Breast epithelium (tissue), 4 donors: ENCODE measurements at regions not wholly inside any gene's neighbourhood (a gene's known extent, or its start where the extent isn't known, plus 50 kb on each side); places are given as distances from the start of the nearest gene placed in this dataset.
A peak's percentile ranks its signal among the peaks of the same experiment; 100 is the strongest.
"Not testable (repeated sequence)": the region's sequence is repeated elsewhere in the genome, so short reads cannot be mapped to it uniquely, and the experiment has no call there.

ENCODE experiments used
- DNase-seq, 2 donors: peaks; one replicate each; pipeline ENCODE4 v3.0.0-alpha.2; 2019; ENCODE audit warnings: low spot score in 2 of 2
- H3K27ac ChIP-seq, 2 donors: fragments of 200-600 bp; sonication (generic) in 1 of 2; one replicate each; pipeline ENCODE4 v1.5.1; 2016 to 2019; ENCODE audit warnings: mild to moderate bottlenecking in 1 of 2
- H3K27me3 ChIP-seq, 2 donors: fragments of 200-600 bp; sonication (generic) in 1 of 2; one replicate each; pipeline versions ENCODE4 v1.5.1 to v1.6.0; 2017 to 2019; ENCODE audit warnings: control low read depth in 1 of 2, mild to moderate bottlenecking in 1 of 2
- H3K36me3 ChIP-seq: fragments of 200-600 bp; one replicate; pipeline ENCODE4 v1.5.1; 2019
- H3K4me1 ChIP-seq, 2 donors: fragments of 200-600 bp; sonication (generic); one replicate each; pipeline ENCODE4 v1.5.1; 2016 to 2019; ENCODE audit warnings: control low read depth in 1 of 2
- H3K4me3 ChIP-seq, 3 donors: fragments of 200-600 bp; sonication (generic); 1 replicate in 2 of 3; 2 replicates in 1 of 3; pipeline ENCODE4 v1.5.1; 2016 to 2019; ENCODE audit warnings: mild to moderate bottlenecking in 3 of 3, moderate library complexity in 2 of 3
- H3K9me3 ChIP-seq, 2 donors: fragments of 200-600 bp; sonication (generic) in 1 of 2; one replicate each; pipeline ENCODE4 v1.5.1; 2016 to 2019; ENCODE audit warnings: control low read depth in 1 of 2
- POLR2A ChIP-seq: fragments of 450-650 bp; IDR thresholded peaks from one replicate; pipeline ENCODE4 v1.6.1; 2016; ENCODE audit warnings: antibody characterized with exemption, mild to moderate bottlenecking, moderate library complexity
- POLR2AphosphoS5 ChIP-seq, 3 donors: sonication (generic); formaldehyde crosslinking; IDR thresholded peaks; one replicate each; pipeline ENCODE4 v1.6.1; 2017; ENCODE audit warnings: antibody characterized with exemption in 3 of 3
- intact Hi-C: fragments of 100-400 bp; cut with DNase I; formaldehyde crosslinking; loops from one replicate; pipeline ENCODE4 v1.15.1; 2023; ENCODE audit warnings: low total_unique reads
- TF ChIP-seq, protein P1 (sequence below), 3 donors: fragments of 450-650 bp; IDR thresholded peaks; one replicate each; pipeline ENCODE4 v1.5.1; 2016 to 2017; ENCODE audit warnings: antibody characterized with exemption in 3 of 3, mild to moderate bottlenecking in 3 of 3, moderate library complexity in 3 of 3

DNA sequence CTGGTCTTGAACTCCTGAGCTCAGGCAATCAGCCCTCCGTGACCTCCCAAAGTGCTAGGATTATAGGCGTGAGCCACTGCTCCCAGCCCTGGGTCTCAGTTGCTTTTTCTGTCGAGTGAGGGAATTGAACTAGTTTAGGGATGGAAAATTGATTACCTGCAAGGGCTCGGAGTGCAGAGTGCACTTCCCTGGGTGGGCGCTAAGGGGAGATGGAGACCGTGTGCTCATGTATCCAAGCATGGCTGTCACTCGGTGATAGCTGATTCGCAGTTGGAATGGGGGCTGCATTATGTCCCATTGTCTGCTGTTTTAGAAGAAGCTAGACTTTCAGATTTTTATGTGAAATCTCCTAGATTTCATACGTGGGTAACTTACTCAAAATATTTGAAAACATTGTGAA is 139.9 kb upstream of the RFC3 start:
- Histone ChIP-seq H3K36me3 (no peaks in the 10 kb centered on the region), H3K27ac (peak overlapping the region in 1 of 2 donors; percentile 30), H3K9me3 (no peaks in the 10 kb centered on the region), H3K4me1 (no peaks in the 10 kb centered on the region), H3K27me3 (no peaks in the 10 kb centered on the region), H3K4me3 (no peak overlapping the region)
- TF ChIP-seq POLR2A = no peak
- TF ChIP-seq POLR2AphosphoS5 (IDR thresholded peaks at IDR 0.05) = no peak
- TF ChIP-seq, protein P1, sequence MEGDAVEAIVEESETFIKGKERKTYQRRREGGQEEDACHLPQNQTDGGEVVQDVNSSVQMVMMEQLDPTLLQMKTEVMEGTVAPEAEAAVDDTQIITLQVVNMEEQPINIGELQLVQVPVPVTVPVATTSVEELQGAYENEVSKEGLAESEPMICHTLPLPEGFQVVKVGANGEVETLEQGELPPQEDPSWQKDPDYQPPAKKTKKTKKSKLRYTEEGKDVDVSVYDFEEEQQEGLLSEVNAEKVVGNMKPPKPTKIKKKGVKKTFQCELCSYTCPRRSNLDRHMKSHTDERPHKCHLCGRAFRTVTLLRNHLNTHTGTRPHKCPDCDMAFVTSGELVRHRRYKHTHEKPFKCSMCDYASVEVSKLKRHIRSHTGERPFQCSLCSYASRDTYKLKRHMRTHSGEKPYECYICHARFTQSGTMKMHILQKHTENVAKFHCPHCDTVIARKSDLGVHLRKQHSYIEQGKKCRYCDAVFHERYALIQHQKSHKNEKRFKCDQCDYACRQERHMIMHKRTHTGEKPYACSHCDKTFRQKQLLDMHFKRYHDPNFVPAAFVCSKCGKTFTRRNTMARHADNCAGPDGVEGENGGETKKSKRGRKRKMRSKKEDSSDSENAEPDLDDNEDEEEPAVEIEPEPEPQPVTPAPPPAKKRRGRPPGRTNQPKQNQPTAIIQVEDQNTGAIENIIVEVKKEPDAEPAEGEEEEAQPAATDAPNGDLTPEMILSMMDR (IDR thresholded peaks at IDR 0.05) = no peak
- intact Hi-C loops = no loop called here
- no peak for DNase-seq

GRCh38 chr13:33678906-33679657 is 138.9 kb upstream of the RFC3 start:
- TF ChIP-seq, protein P1 (IDR thresholded peaks at IDR 0.05) = no peak
- TF ChIP-seq POLR2A (no peak), POLR2AphosphoS5 (IDR thresholded peaks at IDR 0.05) (no peak)
- H3K4me1 ChIP-seq = no peaks in the 10 kb centered on the region
- no peaks in the 10 kb centered on the region for H3K9me3 ChIP-seq
- intact Hi-C loops = no loop called here
- H3K36me3 ChIP-seq = no peaks in the 10 kb centered on the region
- DNase-seq = peak; percentile 45 to 66
- peak overlapping the region in 2 of 3 donors; percentile 2 to 9 for H3K4me3 ChIP-seq
- H3K27me3 ChIP-seq = no peaks in the 10 kb centered on the region
- H3K27ac ChIP-seq = peak overlapping the region; percentile 29 to 30

GRCh38 chr13:33679658-33680012 is 138.3 kb upstream of the RFC3 start:
- TF ChIP-seq POLR2A = no peak
- TF ChIP-seq, protein P1 (IDR thresholded peaks at IDR 0.05) = no peak
- no peak for TF ChIP-seq POLR2AphosphoS5 (IDR thresholded peaks at IDR 0.05)
- intact Hi-C loops = no loop called here

GRCh38 chr13:33682020-33682564 is 135.9 kb upstream of the RFC3 start:
- no peak overlapping the region for H3K27ac ChIP-seq
- intact Hi-C loops = no loop called here
- DNase-seq = no peak
- no peaks in the 10 kb centered on the region for H3K27me3 ChIP-seq
- TF ChIP-seq POLR2A (no peak), POLR2AphosphoS5 (IDR thresholded peaks at IDR 0.05) (no peak)
- TF ChIP-seq, protein P1 (IDR thresholded peaks at IDR 0.05) = no peak
- no peaks in the 10 kb centered on the region for H3K9me3 ChIP-seq
- no peaks in the 10 kb centered on the region for H3K36me3 ChIP-seq
- H3K4me3 ChIP-seq = no peak overlapping the region
- H3K4me1 ChIP-seq = no peaks in the 10 kb centered on the region

More at GRCh38 chr13:33679658-33680012, 138.3 kb upstream of the RFC3 start:
- no peak for DNase-seq
- H3K27me3 ChIP-seq = no peaks in the 10 kb centered on the region
- H3K36me3 ChIP-seq = no peaks in the 10 kb centered on the region
- H3K4me1 ChIP-seq = no peaks in the 10 kb centered on the region
- no peak overlapping the region for H3K4me3 ChIP-seq
- peak overlapping the region; percentile 29 to 30 for H3K27ac ChIP-seq
- no peaks in the 10 kb centered on the region for H3K9me3 ChIP-seq

- H3K27me3 ChIP-seq, H3K36me3 ChIP-seq, intact Hi-C loops, H3K4me1 ChIP-seq, H3K27ac ChIP-seq, DNase-seq, H3K9me3 ChIP-seq, H3K4me3 ChIP-seq: not testable (repeated sequence)
Observed at GRCh38 chr13:33682646-33683045, 135.3 kb upstream of the RFC3 start.
